H9 (cell line): ENCODE measurements at regions not wholly inside any gene's neighbourhood (a gene's known extent, or its start where the extent isn't known, plus 50 kb on each side); places are given as distances from the start of the nearest gene placed in this dataset.

Experiments
- DNase-seq: peaks from one replicate; pipeline ENCODE4 v3.0.0-alpha.2; 2017
- H2AFZ ChIP-seq: one replicate; pipeline ENCODE4 v1.6.1; 2013; ENCODE audit warnings: mild to moderate bottlenecking, low read length, control low read depth, moderate library complexity
- H2AK5ac ChIP-seq: 2 replicates; pipeline ENCODE4 v1.6.1; 2013; ENCODE audit warnings: low read length, control low read depth, mixed read lengths; ENCODE audit not compliant: insufficient read length
- H2BK120ac ChIP-seq: one replicate; pipeline ENCODE4 v1.6.1; 2013; ENCODE audit warnings: low read depth, mild to moderate bottlenecking, low read length, control low read depth, inconsistent platforms; ENCODE audit not compliant: poor library complexity, severe bottlenecking
- H2BK12ac ChIP-seq: 2 replicates; pipeline ENCODE4 v1.6.1; 2013; ENCODE audit warnings: low read length, control low read depth, mixed read lengths, low read depth; ENCODE audit not compliant: insufficient read length
- H2BK15ac ChIP-seq: 2 replicates; pipeline ENCODE4 v1.6.1; 2013; ENCODE audit warnings: low read depth, low read length, control low read depth
- H2BK20ac ChIP-seq: one replicate; pipeline ENCODE4 v1.6.1; 2013; ENCODE audit warnings: low read depth, mild to moderate bottlenecking, low read length, control low read depth, inconsistent platforms; ENCODE audit not compliant: poor library complexity, severe bottlenecking
- H2BK5ac ChIP-seq: 2 replicates; pipeline ENCODE4 v1.6.1; 2013; ENCODE audit warnings: low read length, control low read depth, mixed read lengths; ENCODE audit not compliant: insufficient read length
- H3K14ac ChIP-seq: 2 replicates; pipeline ENCODE4 v1.6.1; 2013; ENCODE audit warnings: low read length, control low read depth; ENCODE audit not compliant: insufficient read depth
- H3K18ac ChIP-seq: 2 replicates; pipeline ENCODE4 v1.6.1; 2013; ENCODE audit warnings: low read depth, mild to moderate bottlenecking, mixed read lengths, low read length, control low read depth; ENCODE audit not compliant: insufficient read length
- H3K23ac ChIP-seq: 2 replicates; pipeline ENCODE4 v1.6.1; 2013; ENCODE audit warnings: low read length, control low read depth, mixed read lengths, low read depth; ENCODE audit not compliant: insufficient read length
- H3K23me2 ChIP-seq: 2 replicates; pipeline ENCODE4 v1.6.1; 2013; ENCODE audit warnings: low read depth, mild to moderate bottlenecking, mixed read lengths, low read length, control low read depth; ENCODE audit not compliant: insufficient read length, poor library complexity, severe bottlenecking
- H3K27ac ChIP-seq: 2 replicates; pipeline ENCODE4 v1.5.1; 2013; ENCODE audit warnings: low read length, control low read depth, mixed read lengths, low read depth; ENCODE audit not compliant: insufficient read length
- H3K27me3 ChIP-seq: 2 replicates; pipeline ENCODE4 v1.6.1; 2013; ENCODE audit warnings: low read length, control low read depth, inconsistent platforms; ENCODE audit not compliant: insufficient read depth
- H3K4ac ChIP-seq: 2 replicates; pipeline ENCODE4 v1.6.1; 2013; ENCODE audit warnings: low read depth, mild to moderate bottlenecking, control low read depth, inconsistent platforms, low read length, moderate library complexity
- H3K4me1 ChIP-seq: 2 replicates; pipeline ENCODE4 v1.6.1; 2013; ENCODE audit warnings: low read length, control low read depth, inconsistent platforms; ENCODE audit not compliant: insufficient read depth
- H3K4me2 ChIP-seq: 2 replicates; pipeline ENCODE4 v1.6.1; 2013; ENCODE audit warnings: low read length, control low read depth, mixed read lengths; ENCODE audit not compliant: insufficient read length, insufficient read depth
- H3K56ac ChIP-seq: 2 replicates; pipeline ENCODE4 v1.6.1; 2013; ENCODE audit warnings: low read depth, mild to moderate bottlenecking, mixed read lengths, low read length, control low read depth; ENCODE audit not compliant: insufficient read length
- H3K79me1 ChIP-seq: 2 replicates; pipeline ENCODE4 v1.6.1; 2013; ENCODE audit warnings: low read depth, mild to moderate bottlenecking, moderate library complexity, low read length, control low read depth, inconsistent platforms; ENCODE audit not compliant: insufficient read depth, poor library complexity, severe bottlenecking
- H3K79me2 ChIP-seq: 2 replicates; pipeline ENCODE4 v1.6.1; 2013; ENCODE audit warnings: low read length, control low read depth, inconsistent platforms; ENCODE audit not compliant: insufficient read depth
- H3K9ac ChIP-seq: 2 replicates; pipeline ENCODE4 v1.6.1; 2013; ENCODE audit warnings: low read length, control low read depth, mixed read lengths; ENCODE audit not compliant: insufficient read length; ENCODE audit errors: extremely low read depth
- H3K9me3 ChIP-seq: one replicate; pipeline ENCODE4 v1.6.1; 2013; ENCODE audit warnings: low read depth, low read length, inconsistent platforms; ENCODE audit not compliant: control insufficient read depth
- H3T11ph ChIP-seq: one replicate; pipeline ENCODE4 v1.6.1; 2013; ENCODE audit warnings: mild to moderate bottlenecking, low read length, control low read depth, inconsistent platforms
- H4K20me1 ChIP-seq: one replicate; pipeline ENCODE4 v1.6.1; 2013; ENCODE audit not compliant: control insufficient read depth, insufficient read length, insufficient read depth
- H4K5ac ChIP-seq: 2 replicates; pipeline ENCODE4 v1.6.1; 2013; ENCODE audit warnings: low read depth, mild to moderate bottlenecking, mixed read lengths, low read length, control low read depth; ENCODE audit not compliant: insufficient read length
- H4K8ac ChIP-seq: replicated peaks from 2 replicates; pipeline ENCODE4 v1.6.1; 2013; ENCODE audit warnings: low read length, control low read depth, mixed read lengths, low read depth; ENCODE audit not compliant: insufficient read length
- H4K91ac ChIP-seq: 2 replicates; pipeline ENCODE4 v1.6.1; 2013; ENCODE audit warnings: low read depth, mild to moderate bottlenecking, moderate library complexity, mixed read lengths, low read length, control low read depth; ENCODE audit not compliant: insufficient read length
- H3K27ac Mint-ChIP-seq, 3 experiments: 2 replicates in 2 of 3; 3 replicates in 1 of 3; pipeline ENCODE4 v1.8.0; 2020 to 2021; ENCODE audit warnings: mixed read lengths in 3 of 3, mild to moderate bottlenecking in 1 of 3, moderate library complexity in 1 of 3
- H3K27me3 Mint-ChIP-seq: 2 replicates; pipeline ENCODE4 v1.8.0; 2021; ENCODE audit warnings: low read depth, mild to moderate bottlenecking, moderate library complexity, mixed read lengths
- H3K36me3 Mint-ChIP-seq, 3 experiments: 2 replicates in 2 of 3; 3 replicates in 1 of 3; pipeline ENCODE4 v1.8.0; 2020 to 2021; ENCODE audit warnings: low read depth in 3 of 3, mixed read lengths in 3 of 3; ENCODE audit not compliant: insufficient read depth in 1 of 3
- H3K4me1 Mint-ChIP-seq, 2 experiments: 2 replicates each; pipeline ENCODE4 v1.8.0; 2020; ENCODE audit warnings: mixed read lengths in 2 of 2
- H3K4me3 Mint-ChIP-seq, 2 experiments: 2 replicates in 1 of 2; 3 replicates in 1 of 2; pipeline ENCODE4 v1.8.0; 2020 to 2021; ENCODE audit warnings: mild to moderate bottlenecking in 2 of 2, mixed read lengths in 2 of 2, moderate library complexity in 1 of 2
- H3K9me3 Mint-ChIP-seq, 2 experiments: 2 replicates in 1 of 2; 3 replicates in 1 of 2; pipeline ENCODE4 v1.8.0; 2020; ENCODE audit warnings: mild to moderate bottlenecking in 2 of 2, mixed read lengths in 2 of 2, moderate library complexity in 1 of 2
- WGBS: extraction: QIAGEN DNeasy Blood & Tissue Kit; methylation state at CpG from one replicate; pipeline ENCODE4 v1.1.7; 2013; ENCODE audit warnings: missing lambda C conversion rate, low lambda C conversion rate, mixed read lengths; ENCODE audit not compliant: insufficient read length; ENCODE audit errors: extremely low coverage; 5-methylcytosine and 5-hydroxymethylcytosine counted together
- TF ChIP-seq, protein P1 (sequence below): fragments of 200-600 bp; sonication (generic); conservative IDR thresholded peaks from 3 replicates; pipeline ENCODE4 v1.8.0; 2021; ENCODE audit warnings: antibody characterized with exemption, mild to moderate bottlenecking

DNA sequence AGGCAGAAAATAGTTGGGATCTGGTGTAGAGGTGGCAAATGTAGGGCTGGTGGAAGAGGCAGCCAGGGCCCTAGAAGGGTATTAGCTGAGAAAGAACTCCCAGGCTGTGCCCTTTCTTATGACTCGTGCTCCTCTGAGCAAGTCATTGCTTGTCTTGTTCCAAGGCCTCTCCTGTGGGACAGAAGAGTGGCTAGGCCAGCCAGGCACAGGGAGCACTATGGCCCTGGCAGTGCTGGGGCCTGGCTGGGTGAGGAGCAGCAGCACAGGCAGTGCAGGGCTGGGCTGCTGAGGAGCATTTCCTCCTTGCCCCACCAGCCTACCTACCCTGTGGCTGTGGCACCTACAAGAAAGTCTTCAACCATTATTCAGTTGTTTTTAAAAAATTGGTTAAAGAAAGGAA lies 298.5 kb upstream of the NR3C2 start:
- no peak overlapping the region for H2BK15ac ChIP-seq
- H3K79me2 ChIP-seq: no peaks in the 10 kb centered on the region
- no peaks in the 10 kb centered on the region for H3K4me1 ChIP-seq
- no peak overlapping the region for H2AFZ ChIP-seq
- H3K27ac Mint-ChIP-seq: no peak overlapping the region
- no peak overlapping the region for H3T11ph ChIP-seq
- H4K91ac ChIP-seq: no peak overlapping the region
- H3K4me2 ChIP-seq: no peak overlapping the region
- H3K56ac ChIP-seq: no peak overlapping the region
- no peak for DNase-seq
- H3K18ac ChIP-seq: no peak overlapping the region
- H3K27me3 Mint-ChIP-seq: no peaks in the 10 kb centered on the region
- H2BK5ac ChIP-seq: no peak overlapping the region
- no peak overlapping the region for H3K14ac ChIP-seq
- no peak overlapping the region for H2BK120ac ChIP-seq
- no CpG with 5 or more reads among the region's 1 CpG for WGBS
- no peak overlapping the region for H3K4ac ChIP-seq
- H3K9me3 Mint-ChIP-seq: no peaks in the 10 kb centered on the region
- no peaks in the 10 kb centered on the region for H3K9me3 ChIP-seq
- H4K20me1 ChIP-seq: no peaks in the 10 kb centered on the region
- no peaks in the 10 kb centered on the region for H3K27me3 ChIP-seq
- H2BK20ac ChIP-seq: no peak overlapping the region
- TF ChIP-seq, protein P1, sequence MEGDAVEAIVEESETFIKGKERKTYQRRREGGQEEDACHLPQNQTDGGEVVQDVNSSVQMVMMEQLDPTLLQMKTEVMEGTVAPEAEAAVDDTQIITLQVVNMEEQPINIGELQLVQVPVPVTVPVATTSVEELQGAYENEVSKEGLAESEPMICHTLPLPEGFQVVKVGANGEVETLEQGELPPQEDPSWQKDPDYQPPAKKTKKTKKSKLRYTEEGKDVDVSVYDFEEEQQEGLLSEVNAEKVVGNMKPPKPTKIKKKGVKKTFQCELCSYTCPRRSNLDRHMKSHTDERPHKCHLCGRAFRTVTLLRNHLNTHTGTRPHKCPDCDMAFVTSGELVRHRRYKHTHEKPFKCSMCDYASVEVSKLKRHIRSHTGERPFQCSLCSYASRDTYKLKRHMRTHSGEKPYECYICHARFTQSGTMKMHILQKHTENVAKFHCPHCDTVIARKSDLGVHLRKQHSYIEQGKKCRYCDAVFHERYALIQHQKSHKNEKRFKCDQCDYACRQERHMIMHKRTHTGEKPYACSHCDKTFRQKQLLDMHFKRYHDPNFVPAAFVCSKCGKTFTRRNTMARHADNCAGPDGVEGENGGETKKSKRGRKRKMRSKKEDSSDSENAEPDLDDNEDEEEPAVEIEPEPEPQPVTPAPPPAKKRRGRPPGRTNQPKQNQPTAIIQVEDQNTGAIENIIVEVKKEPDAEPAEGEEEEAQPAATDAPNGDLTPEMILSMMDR: no peak
- H3K23ac ChIP-seq: no peak overlapping the region
- H3K9ac ChIP-seq: no peak overlapping the region
- H3K36me3 Mint-ChIP-seq: no peaks in the 10 kb centered on the region
- H3K4me3 Mint-ChIP-seq: no peak overlapping the region
- no peaks in the 10 kb centered on the region for H3K4me1 Mint-ChIP-seq
- no peaks in the 10 kb centered on the region for H3K79me1 ChIP-seq
- H4K5ac ChIP-seq: no peak overlapping the region
- no peak overlapping the region for H4K8ac ChIP-seq
- no peak overlapping the region for H3K27ac ChIP-seq
- no peak overlapping the region for H2BK12ac ChIP-seq
- no peak overlapping the region for H2AK5ac ChIP-seq
- H3K23me2 ChIP-seq: no peaks in the 10 kb centered on the region
